ENCODE measurements at regions not wholly inside any gene's neighbourhood (a gene's known extent, or its start where the extent isn't known, plus 50 kb on each side); places are given as distances from the start of the nearest gene placed in this dataset.

DNA sequence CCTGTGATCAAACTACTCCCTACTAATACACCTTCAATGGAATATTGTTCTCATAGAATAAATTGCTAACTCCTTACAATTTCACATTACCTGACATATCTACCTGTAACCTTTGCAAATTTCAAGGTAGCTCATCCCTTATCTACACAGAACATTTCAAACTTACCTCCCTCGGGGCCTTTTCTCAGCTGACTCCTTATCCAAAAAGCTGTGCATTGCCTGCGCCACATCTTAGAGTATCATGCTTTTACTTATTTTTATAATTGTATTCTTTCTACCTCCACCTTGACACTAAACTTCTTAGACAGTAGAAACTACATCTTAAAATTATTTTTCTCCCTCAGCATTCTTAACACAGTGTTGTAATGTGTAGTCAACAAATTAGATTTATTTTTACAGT lies 198.5 kb downstream of the FBXO8 start:
- Histone ChIP-seq H3K36me3 (ENCODE audit: control insufficient read depth, insufficient read depth, low read length) (no peaks in the 10 kb centered on the region), H3K4me3 (ENCODE audit: low read length) (no peak overlapping the region), H3K27me3 (ENCODE audit: control insufficient read depth, insufficient read depth, low read length) (no peaks in the 10 kb centered on the region), H3K27ac (ENCODE audit: low read length) (no peak overlapping the region), H3K9me3 (replicated peaks; ENCODE audit: control insufficient read depth, low read depth, low read length) (no peaks in the 10 kb centered on the region), H3K4me1 (ENCODE audit: control insufficient read depth, insufficient read depth, low read length) (no peaks in the 10 kb centered on the region)
- WGBS (ENCODE audit: insufficient coverage) = no CpG with 5 or more reads among the region's 2 CpGs
- no peak for DNase-seq

DNA sequence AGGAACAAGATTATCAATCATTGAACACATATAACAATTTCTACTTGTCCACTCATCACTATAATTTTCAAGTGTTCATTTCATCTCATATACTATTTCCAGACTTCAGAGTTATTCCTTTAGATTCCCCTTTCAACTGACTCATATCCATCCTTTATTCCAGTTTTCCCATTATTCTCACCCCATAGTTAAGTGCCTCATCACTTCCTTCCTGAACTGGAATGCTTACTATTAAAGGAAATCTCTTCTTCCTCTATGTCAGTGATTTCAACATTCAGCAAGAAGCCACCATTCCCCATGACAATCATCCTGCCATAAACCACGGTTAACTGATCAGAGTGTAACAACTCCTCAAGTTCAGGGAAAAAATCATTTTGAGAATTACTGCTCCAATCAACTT lies 198.9 kb downstream of the FBXO8 start:
- no peak overlapping the region for H3K4me3 ChIP-seq (ENCODE audit: low read length)
- H3K36me3 ChIP-seq (ENCODE audit: control insufficient read depth, insufficient read depth, low read length) = no peaks in the 10 kb centered on the region
- no CpG with 5 or more reads among the region's 1 CpG for WGBS (ENCODE audit: insufficient coverage)
- H3K27ac ChIP-seq (ENCODE audit: low read length) = no peak overlapping the region
- H3K4me1 ChIP-seq (ENCODE audit: control insufficient read depth, insufficient read depth, low read length) = no peaks in the 10 kb centered on the region
- DNase-seq = no peak
- H3K9me3 ChIP-seq (replicated peaks; ENCODE audit: control insufficient read depth, low read depth, low read length) = no peaks in the 10 kb centered on the region
- H3K27me3 ChIP-seq (ENCODE audit: control insufficient read depth, insufficient read depth, low read length) = no peaks in the 10 kb centered on the region

GRCh38 chr4:174080361-174080760 lies 203.1 kb downstream of the FBXO8 start:
- Histone ChIP-seq H3K27me3 (ENCODE audit: control insufficient read depth, insufficient read depth, low read length) (no peaks in the 10 kb centered on the region), H3K9me3 (replicated peaks; ENCODE audit: control insufficient read depth, low read depth, low read length) (no peaks in the 10 kb centered on the region), H3K27ac (ENCODE audit: low read length) (no peak overlapping the region), H3K4me3 (ENCODE audit: low read length) (no peak overlapping the region), H3K36me3 (ENCODE audit: control insufficient read depth, insufficient read depth, low read length) (no peaks in the 10 kb centered on the region), H3K4me1 (ENCODE audit: control insufficient read depth, insufficient read depth, low read length) (no peaks in the 10 kb centered on the region)
- DNase-seq = no peak

GRCh38 chr4:174071595-174071994 lies 211.9 kb downstream of the FBXO8 start:
- Histone ChIP-seq H3K27ac (ENCODE audit: low read length) (no peak overlapping the region), H3K36me3 (ENCODE audit: control insufficient read depth, insufficient read depth, low read length) (no peaks in the 10 kb centered on the region), H3K9me3 (replicated peaks; ENCODE audit: control insufficient read depth, low read depth, low read length) (no peaks in the 10 kb centered on the region), H3K27me3 (ENCODE audit: control insufficient read depth, insufficient read depth, low read length) (no peaks in the 10 kb centered on the region), H3K4me3 (ENCODE audit: low read length) (no peak overlapping the region), H3K4me1 (ENCODE audit: control insufficient read depth, insufficient read depth, low read length) (no peaks in the 10 kb centered on the region)
- no peak for DNase-seq

DNA sequence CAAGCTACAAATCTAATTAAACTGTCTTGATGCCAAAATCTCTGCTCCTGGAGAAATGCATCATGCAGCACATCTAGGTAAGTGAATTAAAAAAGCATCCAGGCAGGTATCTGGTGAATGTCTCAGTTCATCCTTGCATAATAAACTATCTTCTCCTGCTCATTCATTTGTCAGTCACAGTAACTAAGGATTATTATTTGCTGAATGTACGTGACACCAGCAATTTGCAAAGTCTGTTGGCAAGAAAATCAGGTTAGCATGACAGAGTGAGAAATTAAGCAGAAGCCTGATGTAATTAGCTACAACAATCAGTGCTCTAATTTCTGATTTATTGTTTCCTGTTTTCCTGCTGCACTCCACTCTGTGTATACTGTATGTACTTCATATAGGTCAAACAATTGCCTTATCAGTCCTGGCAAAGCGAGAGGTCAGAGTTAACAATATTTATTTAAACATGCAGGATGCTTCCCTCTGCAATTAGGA lies 213.6 kb downstream of the FBXO8 start:
- no peak overlapping the region for H3K4me3 ChIP-seq (ENCODE audit: low read length)
- WGBS (ENCODE audit: insufficient coverage) = no CpG with 5 or more reads among the region's 2 CpGs
- no peaks in the 10 kb centered on the region for H3K36me3 ChIP-seq (ENCODE audit: control insufficient read depth, insufficient read depth, low read length)
- no peaks in the 10 kb centered on the region for H3K4me1 ChIP-seq (ENCODE audit: control insufficient read depth, insufficient read depth, low read length)
- no peaks in the 10 kb centered on the region for H3K9me3 ChIP-seq (replicated peaks; ENCODE audit: control insufficient read depth, low read depth, low read length)
- H3K27ac ChIP-seq (ENCODE audit: low read length) = no peak overlapping the region
- DNase-seq = no peak
- H3K27me3 ChIP-seq (ENCODE audit: control insufficient read depth, insufficient read depth, low read length) = no peaks in the 10 kb centered on the region

DNA sequence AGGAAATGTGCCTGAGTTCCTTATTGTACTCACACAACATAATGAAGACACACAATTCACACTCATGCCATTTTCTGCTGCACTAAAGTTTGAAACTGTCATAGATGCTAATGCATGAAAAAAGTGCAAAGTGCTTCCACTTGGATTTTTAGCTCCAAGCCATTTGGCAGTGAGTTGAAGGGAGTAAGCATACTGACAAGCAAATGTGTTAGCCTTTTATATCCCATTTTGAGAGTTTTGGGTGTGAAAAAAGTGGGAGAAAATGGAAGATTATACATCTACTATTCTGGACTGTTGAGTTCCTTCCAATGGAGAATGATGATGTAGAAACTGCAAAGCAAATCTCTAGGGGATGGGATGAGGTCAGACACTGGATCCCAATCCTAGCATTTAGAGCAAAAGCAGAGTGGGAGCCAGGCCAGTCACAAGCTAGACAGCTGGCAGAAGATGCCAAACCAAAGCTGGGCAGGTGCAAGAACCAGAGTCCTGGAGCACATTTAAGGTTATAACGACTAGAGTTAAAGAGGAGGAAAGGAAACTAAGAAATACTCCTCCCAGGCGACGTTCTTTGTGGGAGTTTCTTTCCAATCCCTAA lies 216.8 kb downstream of the FBXO8 start:
- Histone ChIP-seq H3K27ac (ENCODE audit: low read length) (no peak overlapping the region), H3K4me1 (ENCODE audit: control insufficient read depth, insufficient read depth, low read length) (no peaks in the 10 kb centered on the region), H3K27me3 (ENCODE audit: control insufficient read depth, insufficient read depth, low read length) (no peaks in the 10 kb centered on the region), H3K9me3 (replicated peaks; ENCODE audit: control insufficient read depth, low read depth, low read length) (no peaks in the 10 kb centered on the region), H3K36me3 (ENCODE audit: control insufficient read depth, insufficient read depth, low read length) (no peaks in the 10 kb centered on the region), H3K4me3 (ENCODE audit: low read length) (no peak overlapping the region)
- WGBS (ENCODE audit: insufficient coverage) = 56% methylated on average over 3 of the region's 3 CpGs
- peak; percentile 2 for DNase-seq

- no peak overlapping the region for H3K27ac ChIP-seq (ENCODE audit: low read length)
- no peaks in the 10 kb centered on the region for H3K4me1 ChIP-seq (ENCODE audit: control insufficient read depth, insufficient read depth, low read length)
- DNase-seq = no peak
- H3K27me3 ChIP-seq (ENCODE audit: control insufficient read depth, insufficient read depth, low read length) = no peaks in the 10 kb centered on the region
- H3K9me3 ChIP-seq (replicated peaks; ENCODE audit: control insufficient read depth, low read depth, low read length) = peaks cover 2% of the 10 kb centered on the region
- no peak overlapping the region for H3K4me3 ChIP-seq (ENCODE audit: low read length)
- H3K36me3 ChIP-seq (ENCODE audit: control insufficient read depth, insufficient read depth, low read length) = no peaks in the 10 kb centered on the region
Measured at GRCh38 chr4:174062831-174063230, 220.6 kb downstream of the FBXO8 start.

DNA sequence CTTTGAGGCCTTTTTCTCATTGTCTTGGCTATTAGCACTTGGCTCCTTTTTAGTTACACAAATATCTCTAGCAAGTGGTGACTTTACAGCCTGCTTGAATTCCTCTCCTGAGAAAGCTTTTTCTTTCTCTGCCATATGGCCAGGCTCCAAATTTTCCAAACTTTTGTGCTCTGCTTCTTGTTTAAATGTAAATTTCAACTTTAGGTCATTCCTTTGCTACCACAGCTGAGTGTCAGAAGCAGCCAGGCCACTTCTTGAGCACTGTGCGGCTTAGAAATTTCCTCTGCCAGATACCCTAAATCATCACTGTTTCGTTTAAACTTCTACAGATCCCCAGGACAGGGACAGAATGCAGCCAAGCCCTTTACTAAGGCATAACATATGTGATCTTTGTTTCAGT lies 222.4 kb downstream of the FBXO8 start:
- 30% methylated on average over 2 of the region's 2 CpGs for WGBS (ENCODE audit: insufficient coverage)
- Histone ChIP-seq H3K4me3 (ENCODE audit: low read length) (no peak overlapping the region), H3K27me3 (ENCODE audit: control insufficient read depth, insufficient read depth, low read length) (no peaks in the 10 kb centered on the region), H3K27ac (ENCODE audit: low read length) (no peak overlapping the region), H3K4me1 (ENCODE audit: control insufficient read depth, insufficient read depth, low read length) (no peaks in the 10 kb centered on the region), H3K9me3 (replicated peaks; ENCODE audit: control insufficient read depth, low read depth, low read length) (peaks cover 2% of the 10 kb centered on the region), H3K36me3 (ENCODE audit: control insufficient read depth, insufficient read depth, low read length) (no peaks in the 10 kb centered on the region)
- DNase-seq = peak; percentile 47

DNA sequence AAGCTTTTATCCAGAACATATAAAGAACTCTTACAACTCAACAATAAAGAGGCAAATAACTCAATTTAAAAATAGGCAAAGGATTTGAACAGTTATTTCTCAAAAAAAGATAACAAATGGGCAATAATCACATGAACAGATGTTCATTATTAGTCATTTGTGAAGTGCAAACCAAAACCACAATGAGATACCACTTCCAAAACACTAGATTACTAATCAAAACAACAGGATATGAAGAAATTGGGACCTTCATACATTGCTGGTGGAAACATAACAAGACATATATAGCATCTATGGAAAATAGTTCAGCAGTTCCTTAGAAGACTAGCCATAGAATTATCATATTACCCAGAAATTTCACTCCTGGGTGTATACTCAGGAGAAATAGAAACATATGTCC lies 224.6 kb downstream of the FBXO8 start:
- H3K27me3 ChIP-seq (ENCODE audit: control insufficient read depth, insufficient read depth, low read length) = no peaks in the 10 kb centered on the region
- no peak for DNase-seq
- H3K4me1 ChIP-seq (ENCODE audit: control insufficient read depth, insufficient read depth, low read length) = no peaks in the 10 kb centered on the region
- H3K4me3 ChIP-seq (ENCODE audit: low read length) = no peak overlapping the region
- H3K9me3 ChIP-seq (replicated peaks; ENCODE audit: control insufficient read depth, low read depth, low read length) = peaks cover 2% of the 10 kb centered on the region
- H3K27ac ChIP-seq (ENCODE audit: low read length) = no peak overlapping the region
- H3K36me3 ChIP-seq (ENCODE audit: control insufficient read depth, insufficient read depth, low read length) = no peaks in the 10 kb centered on the region

GRCh38 chr4:174056959-174057358 lies 226.5 kb downstream of the FBXO8 start:
- Histone ChIP-seq H3K4me1 (ENCODE audit: control insufficient read depth, insufficient read depth, low read length) (no peaks in the 10 kb centered on the region), H3K27ac (ENCODE audit: low read length) (no peak overlapping the region), H3K36me3 (ENCODE audit: control insufficient read depth, insufficient read depth, low read length) (no peaks in the 10 kb centered on the region), H3K4me3 (ENCODE audit: low read length) (no peak overlapping the region), H3K9me3 (replicated peaks; ENCODE audit: control insufficient read depth, low read depth, low read length) (peaks cover 2% of the 10 kb centered on the region), H3K27me3 (ENCODE audit: control insufficient read depth, insufficient read depth, low read length) (no peaks in the 10 kb centered on the region)
- no CpG with 5 or more reads among the region's 3 CpGs for WGBS (ENCODE audit: insufficient coverage)
- no peak for DNase-seq

DNA sequence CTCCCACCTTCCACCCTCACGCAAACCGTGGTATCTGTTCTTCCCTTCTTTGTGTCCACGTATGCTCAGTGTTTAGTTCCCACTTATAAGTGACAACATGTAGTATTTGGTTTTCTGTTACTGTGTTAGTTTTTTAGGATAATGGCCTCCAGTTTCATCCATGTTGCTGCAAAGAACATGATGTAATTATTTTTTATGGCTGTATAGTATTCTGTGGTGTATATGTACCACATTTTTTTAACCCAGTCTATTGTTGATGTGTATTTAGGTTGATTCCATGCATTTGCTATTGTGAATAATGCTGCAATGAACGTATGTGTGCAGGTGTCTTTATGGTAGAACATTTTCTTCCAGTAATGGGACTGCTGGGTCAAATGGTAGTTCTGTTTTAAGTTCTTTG lies 228.1 kb downstream of the FBXO8 start:
- Histone ChIP-seq H3K4me3 (ENCODE audit: low read length) (no peak overlapping the region), H3K27me3 (ENCODE audit: control insufficient read depth, insufficient read depth, low read length) (no peaks in the 10 kb centered on the region), H3K36me3 (ENCODE audit: control insufficient read depth, insufficient read depth, low read length) (no peaks in the 10 kb centered on the region), H3K9me3 (replicated peaks; ENCODE audit: control insufficient read depth, low read depth, low read length) (no peaks in the 10 kb centered on the region), H3K27ac (ENCODE audit: low read length) (no peak overlapping the region), H3K4me1 (ENCODE audit: control insufficient read depth, insufficient read depth, low read length) (no peaks in the 10 kb centered on the region)
- DNase-seq = no peak
- WGBS (ENCODE audit: insufficient coverage) = no CpG with 5 or more reads among the region's 4 CpGs

All from muscle of leg (tissue), 3 donors.